ENCODE measurements at regions not wholly inside any gene's neighbourhood (a gene's known extent, or its start where the extent isn't known, plus 50 kb on each side); places are given as distances from the start of the nearest gene placed in this dataset.

GRCh38 chr13:24083722-24084421 lies 76.6 kb upstream of the SPATA13 start:
- DNase-seq: no peak

- no peak for DNase-seq
These were observed 74.9 kb upstream of the SPATA13 start for GRCh38 chr13:24085662-24086061.

GRCh38 chr13:24086642-24087041 lies 73.9 kb upstream of the SPATA13 start:
- no peak for DNase-seq

- no peak for DNase-seq
These were observed 72.8 kb upstream of the SPATA13 start for GRCh38 chr13:24087605-24088225.

- DNase-seq: no peak
These were observed 70.5 kb upstream of the SPATA13 start for GRCh38 chr13:24090049-24090448.

GRCh38 chr13:24091080-24091479 lies 69.4 kb upstream of the SPATA13 start:
- no peak for DNase-seq

GRCh38 chr13:24092108-24092507 lies 68.4 kb upstream of the SPATA13 start:
- no peak for DNase-seq

GRCh38 chr13:24093047-24093446 lies 67.5 kb upstream of the SPATA13 start:
- DNase-seq: no peak

- no peak for DNase-seq
These were observed 63.9 kb upstream of the SPATA13 start for GRCh38 chr13:24096659-24097058.

- DNase-seq: peak in 1 of 5 donors; percentile 80
These were observed 63.5 kb upstream of the SPATA13 start for GRCh38 chr13:24097064-24097463.

- peak in 1 of 5 donors; percentile 67 for DNase-seq
These were observed 62.9 kb upstream of the SPATA13 start for GRCh38 chr13:24097667-24098066.

- DNase-seq: no peak
These were observed 61.0 kb upstream of the SPATA13 start for GRCh38 chr13:24099490-24099889.

GRCh38 chr13:24100188-24100587 lies 60.3 kb upstream of the SPATA13 start:
- no peak for DNase-seq

- no peak for DNase-seq
These were observed 56.6 kb upstream of the SPATA13 start for GRCh38 chr13:24103782-24104372.

- no peak for DNase-seq
These were observed 55.8 kb upstream of the SPATA13 start for GRCh38 chr13:24104723-24105122.

GRCh38 chr13:24106429-24106828 lies 54.1 kb upstream of the SPATA13 start:
- DNase-seq: no peak

GRCh38 chr13:24107955-24108614 lies 52.4 kb upstream of the SPATA13 start:
- DNase-seq: no peak

GRCh38 chr13:24108615-24108965 lies 51.9 kb upstream of the SPATA13 start:
- no peak for DNase-seq

GRCh38 chr13:24110011-24110410 lies 50.5 kb upstream of the SPATA13 start:
- no peak for DNase-seq
